NCI-H2171 (cell line): ENCODE measurements at regions not wholly inside any gene's neighbourhood (a gene's known extent, or its start where the extent isn't known, plus 50 kb on each side); places are given as distances from the start of the nearest gene placed in this dataset.

Source experiments
- DNase-seq: peaks from one replicate; lab custom pipeline; 2025; lab: John Stamatoyannopoulos, UW

DNA sequence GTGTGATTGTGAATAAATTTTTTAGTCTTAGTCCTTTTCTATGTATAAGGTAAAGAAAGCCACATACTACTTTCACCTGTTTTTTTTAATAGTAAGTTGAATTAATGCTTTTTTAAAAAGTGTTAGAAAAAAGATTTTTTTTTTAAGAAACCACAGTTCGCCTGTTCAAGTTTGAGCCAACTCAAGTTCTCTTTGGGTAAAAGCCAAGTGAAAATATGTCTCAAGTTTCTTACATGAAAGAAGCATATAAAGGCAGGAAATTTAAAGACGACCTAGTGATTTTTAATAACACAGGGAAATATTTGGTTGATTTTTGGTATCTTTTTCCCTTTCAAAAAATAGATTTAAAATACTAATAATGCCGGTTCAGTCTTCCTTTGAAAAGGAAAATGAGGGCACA lies 369.9 kb upstream of the NR3C2 start:
- DNase-seq: no peak

- no peak for DNase-seq
These were observed 368.2 kb upstream of the NR3C2 start for GRCh38 chr4:148810461-148810860.

DNA sequence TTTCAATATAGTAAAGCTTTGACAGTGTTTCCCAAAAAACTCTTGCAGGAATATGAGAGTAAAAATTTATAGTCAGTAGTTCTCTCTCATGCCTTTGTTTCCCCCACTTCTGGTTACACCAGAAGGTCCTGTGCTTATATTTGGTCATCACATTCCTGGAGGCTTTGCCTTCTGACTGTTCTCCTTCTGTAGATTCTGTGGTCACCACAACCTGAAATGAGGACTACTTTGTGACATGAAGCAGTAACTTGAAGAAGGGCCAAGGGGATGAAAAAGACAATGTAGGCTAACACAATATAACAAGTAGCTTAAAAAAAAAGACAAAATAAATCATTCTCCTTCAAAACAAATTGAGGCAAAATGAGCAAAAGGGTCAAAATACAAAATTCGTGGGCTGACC lies 366.2 kb upstream of the NR3C2 start:
- no peak for DNase-seq

DNA sequence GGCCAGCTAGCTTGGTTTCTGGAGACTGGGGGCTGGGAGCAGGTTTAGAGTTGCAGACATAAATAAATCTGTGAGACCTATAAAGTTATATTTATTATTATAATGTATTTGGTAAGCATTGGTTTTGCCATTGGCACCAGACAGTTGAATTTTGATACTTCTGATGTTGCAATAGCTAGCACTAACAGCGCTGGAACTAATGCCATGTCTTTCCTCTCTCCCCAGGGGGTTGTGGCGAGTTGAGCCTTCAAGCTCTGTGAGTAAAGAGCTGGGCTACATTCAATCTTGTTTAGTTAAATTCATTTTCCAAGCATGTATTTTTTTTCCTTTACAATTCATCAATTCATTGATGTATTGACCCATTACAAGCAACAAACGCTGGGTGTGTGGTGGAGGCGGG lies 358.7 kb upstream of the NR3C2 start:
- DNase-seq: no peak

DNA sequence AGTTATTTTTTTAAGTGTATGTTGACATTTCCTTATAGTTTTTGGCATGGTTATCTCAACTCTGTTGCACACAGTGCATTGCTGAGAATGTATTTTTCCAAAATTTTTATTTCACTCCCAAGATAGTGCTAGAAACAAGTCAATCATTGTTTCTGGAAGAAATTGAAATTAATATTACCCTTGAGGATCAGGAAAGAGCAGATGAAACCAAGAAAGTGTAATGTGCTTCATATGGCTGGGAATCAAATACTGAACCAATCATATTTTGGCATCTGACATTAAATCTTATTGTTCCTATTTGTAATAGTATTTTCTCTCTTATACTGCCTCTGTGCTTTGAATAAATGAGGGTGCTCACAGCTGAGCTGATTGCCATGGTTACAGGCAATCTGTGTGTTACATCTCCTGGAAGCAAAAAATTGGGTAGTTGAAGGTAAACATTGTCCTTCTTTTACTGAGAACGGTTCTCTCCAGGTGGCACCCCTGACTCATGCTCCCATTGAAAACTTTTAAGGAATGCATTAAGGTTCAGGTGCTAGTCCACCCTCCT lies 358.2 kb upstream of the NR3C2 start:
- no peak for DNase-seq

GRCh38 chr4:148795156-148795864 lies 353.1 kb upstream of the NR3C2 start:
- DNase-seq: no peak

DNA sequence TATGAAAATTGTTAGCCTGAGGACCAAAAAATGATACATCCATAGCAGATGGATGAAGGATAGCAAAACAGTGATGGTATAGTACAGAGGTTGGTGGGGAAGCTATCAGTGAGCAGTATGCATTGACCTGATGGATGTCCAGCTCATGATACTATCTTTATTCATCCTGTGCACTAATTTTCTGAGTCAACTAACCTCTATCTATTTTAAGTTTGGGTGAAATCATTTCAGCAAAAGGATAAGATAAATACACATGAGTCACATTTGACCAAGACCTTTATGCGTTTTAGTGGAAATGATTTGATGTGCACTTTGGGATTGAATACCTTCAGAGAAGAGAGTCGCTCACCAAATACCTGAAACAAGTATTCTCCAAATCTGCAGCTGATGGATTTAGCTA lies 351.0 kb upstream of the NR3C2 start:
- no peak for DNase-seq

DNA sequence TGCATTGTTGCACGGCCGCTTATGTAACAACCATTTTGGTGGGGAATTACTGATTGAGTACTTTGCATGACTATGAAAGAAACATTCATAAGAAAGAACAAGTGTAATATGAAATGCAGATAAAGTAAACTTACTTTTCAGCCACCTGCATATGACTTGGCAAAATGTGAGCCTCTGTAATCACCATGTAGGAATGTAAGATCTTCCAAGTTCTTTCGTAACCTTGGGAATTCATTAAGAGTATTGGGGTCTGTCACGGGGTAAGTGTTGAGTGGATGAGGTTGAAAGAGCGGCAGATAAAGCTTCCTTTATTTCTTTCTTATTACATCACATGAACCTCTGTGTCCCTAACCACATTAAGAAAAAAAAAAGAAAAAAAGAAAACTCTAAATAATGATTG lies 348.5 kb upstream of the NR3C2 start:
- DNase-seq: no peak

GRCh38 chr4:148790246-148790645 lies 348.0 kb upstream of the NR3C2 start:
- no peak for DNase-seq

GRCh38 chr4:148787831-148788477 lies 345.7 kb upstream of the NR3C2 start:
- no peak for DNase-seq

GRCh38 chr4:148787285-148787684 lies 345.1 kb upstream of the NR3C2 start:
- DNase-seq: no peak

- DNase-seq: no peak
These were observed 344.5 kb upstream of the NR3C2 start for GRCh38 chr4:148786699-148787098.

GRCh38 chr4:148782284-148782683 lies 340.1 kb upstream of the NR3C2 start:
- DNase-seq: no peak

- no peak for DNase-seq
These were observed 338.3 kb upstream of the NR3C2 start for GRCh38 chr4:148780426-148781005.

DNA sequence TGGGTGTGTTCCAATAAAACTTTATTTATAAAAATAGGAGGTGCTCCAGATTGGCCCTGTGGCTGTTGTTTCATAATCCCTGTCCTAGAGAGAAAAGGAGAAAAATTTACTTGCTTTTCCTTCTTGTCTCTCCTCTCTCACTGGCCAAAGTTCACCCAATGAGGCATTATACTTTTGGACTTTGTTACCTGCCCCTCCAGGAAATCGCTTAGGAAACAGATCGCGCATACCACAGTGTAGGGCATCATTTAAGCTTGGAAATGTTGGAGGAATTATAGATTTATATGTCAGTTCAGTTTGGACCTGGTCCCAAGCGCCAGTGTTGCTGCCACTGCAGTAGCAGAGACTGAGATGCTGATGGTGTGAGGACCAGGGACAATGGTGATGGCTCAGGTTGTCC lies 337.6 kb upstream of the NR3C2 start:
- DNase-seq: no peak

- DNase-seq: no peak
These were observed 336.9 kb upstream of the NR3C2 start for GRCh38 chr4:148778980-148779675.

GRCh38 chr4:148776941-148777340 lies 334.7 kb upstream of the NR3C2 start:
- no peak for DNase-seq

DNA sequence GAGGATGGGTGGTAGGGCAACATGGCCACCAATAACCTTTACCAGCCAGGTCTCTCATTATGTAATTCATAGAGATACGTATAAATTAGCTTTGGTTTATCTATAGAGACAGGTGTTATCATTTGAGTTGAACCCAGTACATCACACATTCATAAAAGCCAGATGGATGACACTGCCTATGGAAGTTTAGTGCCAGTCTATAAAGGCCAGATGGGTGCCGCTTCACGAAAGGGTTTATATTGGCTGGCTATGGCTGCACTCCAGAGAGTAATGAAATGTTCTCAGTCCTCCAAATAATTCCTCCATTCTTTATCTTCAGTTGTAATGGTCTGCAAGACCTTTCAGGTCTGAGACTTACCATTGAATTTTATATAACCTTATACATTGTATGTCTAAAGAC lies 331.9 kb upstream of the NR3C2 start:
- no peak for DNase-seq

DNA sequence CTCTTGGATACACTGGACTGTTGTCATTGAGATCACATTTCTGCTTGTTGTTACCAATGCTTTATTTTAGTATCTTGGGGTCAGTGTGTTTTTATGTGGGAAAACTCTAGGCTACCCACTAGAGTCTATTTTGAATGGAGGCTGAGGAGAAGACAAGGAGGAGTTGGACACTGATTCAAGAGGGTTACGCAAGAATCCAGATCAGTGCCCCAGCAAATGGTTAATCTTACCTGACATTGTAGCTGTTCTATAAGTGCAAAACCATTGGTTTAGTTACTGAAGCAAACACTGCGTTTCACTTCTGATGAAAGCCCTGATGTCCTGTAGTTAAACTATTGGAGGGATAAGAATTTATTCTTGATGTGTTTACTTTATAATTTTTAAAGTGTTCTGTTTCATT lies 331.1 kb upstream of the NR3C2 start:
- no peak for DNase-seq

DNA sequence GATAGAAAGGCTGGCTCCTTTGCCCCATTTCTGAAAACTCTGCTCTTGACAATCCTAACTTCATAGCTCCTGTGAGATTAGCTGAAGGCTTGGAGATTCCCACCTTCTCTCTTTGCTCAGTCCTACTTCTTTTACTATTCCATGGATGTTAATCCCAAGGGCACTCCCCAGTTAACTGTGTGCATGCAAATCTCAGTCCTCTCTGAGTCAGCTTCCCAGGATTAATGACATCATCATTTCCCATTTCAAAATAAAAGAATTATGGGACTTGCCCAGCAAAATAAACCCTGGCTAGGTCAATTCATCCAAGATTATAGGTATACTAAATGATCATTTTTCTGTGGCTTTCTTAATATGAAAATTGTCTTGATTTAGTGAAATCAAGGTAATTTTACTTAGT lies 328.6 kb upstream of the NR3C2 start:
- no peak for DNase-seq

DNA sequence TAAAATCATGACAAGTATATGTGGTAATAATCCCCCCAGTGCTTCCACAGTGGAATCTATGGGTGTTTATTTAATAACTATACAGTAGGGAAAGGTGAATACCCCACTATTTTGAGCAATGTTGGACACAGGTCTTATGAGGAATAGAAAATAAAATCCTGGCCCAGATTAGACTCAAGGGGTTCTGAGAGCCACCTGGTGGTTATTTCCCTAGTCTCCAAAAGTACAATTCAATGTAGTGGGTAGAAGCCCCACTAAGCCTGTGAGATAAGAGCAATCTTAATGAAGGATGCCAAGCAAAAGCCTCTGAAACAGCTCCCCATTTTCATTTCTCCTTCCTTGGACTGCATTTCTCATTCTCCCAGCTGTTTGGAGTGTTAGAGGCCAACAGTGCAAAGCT lies 328.2 kb upstream of the NR3C2 start:
- no peak for DNase-seq

DNA sequence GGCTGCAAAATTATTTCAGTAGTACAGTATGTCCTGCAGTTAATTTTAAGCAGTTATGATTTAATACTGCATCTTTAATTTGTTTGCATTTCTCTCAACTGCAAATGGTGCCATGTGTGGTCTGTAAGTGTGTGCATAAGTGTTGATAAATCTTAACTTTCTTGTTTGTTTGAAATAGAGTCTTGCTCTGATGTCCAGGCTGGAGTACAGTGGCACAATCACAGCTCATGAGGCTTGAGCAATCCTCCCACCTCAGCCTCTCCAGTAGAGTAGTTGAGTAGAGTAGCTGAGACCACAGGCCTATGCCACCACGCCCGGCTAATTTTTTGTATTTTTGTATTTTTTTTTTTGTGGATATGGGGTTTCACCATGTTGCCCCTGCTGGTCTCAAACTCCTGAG lies 322.5 kb upstream of the NR3C2 start:
- no peak for DNase-seq

GRCh38 chr4:148757171-148757570 lies 315.0 kb upstream of the NR3C2 start:
- DNase-seq: no peak
